OCI-LY3 (cell line): ENCODE measurements at regions not wholly inside any gene's neighbourhood (a gene's known extent, or its start where the extent isn't known, plus 50 kb on each side); places are given as distances from the start of the nearest gene placed in this dataset.

Source experiments
- CTCF ChIP-seq: fragments of 200-600, 300-600 bp; sonication (generic); IDR thresholded peaks from 2 replicates; pipeline ENCODE4 v1.5.1; 2014; ENCODE audit warnings: antibody characterized with exemption, low read length, low read depth
- EZH2phosphoT487 ChIP-seq: fragments of 200-600 bp; shearing (Covaris generic); IDR thresholded peaks from 2 replicates; pipeline ENCODE4 v1.6.1; 2018; ENCODE audit warnings: antibody characterized with exemption, mixed run types, low read depth

GRCh38 chr10:6306917-6307316 is 104.2 kb downstream of the PFKFB3 start:
- TF ChIP-seq CTCF: no peak
- TF ChIP-seq EZH2phosphoT487: no peak
